Esophagus squamous epithelium (tissue), 4 donors: ENCODE measurements at regions not wholly inside any gene's neighbourhood (a gene's known extent, or its start where the extent isn't known, plus 50 kb on each side); places are given as distances from the start of the nearest gene placed in this dataset.

Experiments
- POLR2A ChIP-seq, 4 donors: fragments of 450-650 bp; IDR thresholded peaks; one replicate each; pipeline ENCODE4 v1.6.1; 2017; ENCODE audit warnings: antibody characterized with exemption in 4 of 4, mild to moderate bottlenecking in 4 of 4, moderate library complexity in 3 of 4
- TF ChIP-seq, protein P1 (sequence below), 6 experiments: fragments of 450-650 bp in 4 of 6; fragments of 200-600 bp in 2 of 6; sonication (generic) in 2 of 6; IDR thresholded peaks; one replicate each; pipeline ENCODE4 v1.5.1; 2016 to 2019; ENCODE audit warnings: antibody characterized with exemption in 6 of 6, mild to moderate bottlenecking in 4 of 6, moderate library complexity in 4 of 6

DNA sequence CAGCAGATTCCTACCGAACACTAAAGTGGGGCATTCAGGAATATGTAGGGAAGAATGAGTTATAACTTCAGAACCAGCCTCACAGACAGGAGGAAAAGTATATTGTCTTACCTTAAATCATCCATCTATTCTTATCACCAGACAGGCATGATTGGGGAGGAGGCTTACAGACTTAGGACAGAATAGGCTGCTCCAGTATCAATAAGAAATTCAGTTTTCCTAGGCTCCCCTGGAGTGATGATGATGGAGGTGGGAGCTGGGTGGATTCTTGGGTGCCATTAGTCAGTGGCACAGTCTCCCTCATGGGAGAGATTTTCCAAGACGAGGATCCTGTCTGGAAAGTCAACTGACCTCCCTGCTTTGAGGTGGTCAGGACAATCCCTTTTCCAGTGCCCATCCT, 225.0 kb downstream of the AASDHPPT start:
- TF ChIP-seq, protein P1, sequence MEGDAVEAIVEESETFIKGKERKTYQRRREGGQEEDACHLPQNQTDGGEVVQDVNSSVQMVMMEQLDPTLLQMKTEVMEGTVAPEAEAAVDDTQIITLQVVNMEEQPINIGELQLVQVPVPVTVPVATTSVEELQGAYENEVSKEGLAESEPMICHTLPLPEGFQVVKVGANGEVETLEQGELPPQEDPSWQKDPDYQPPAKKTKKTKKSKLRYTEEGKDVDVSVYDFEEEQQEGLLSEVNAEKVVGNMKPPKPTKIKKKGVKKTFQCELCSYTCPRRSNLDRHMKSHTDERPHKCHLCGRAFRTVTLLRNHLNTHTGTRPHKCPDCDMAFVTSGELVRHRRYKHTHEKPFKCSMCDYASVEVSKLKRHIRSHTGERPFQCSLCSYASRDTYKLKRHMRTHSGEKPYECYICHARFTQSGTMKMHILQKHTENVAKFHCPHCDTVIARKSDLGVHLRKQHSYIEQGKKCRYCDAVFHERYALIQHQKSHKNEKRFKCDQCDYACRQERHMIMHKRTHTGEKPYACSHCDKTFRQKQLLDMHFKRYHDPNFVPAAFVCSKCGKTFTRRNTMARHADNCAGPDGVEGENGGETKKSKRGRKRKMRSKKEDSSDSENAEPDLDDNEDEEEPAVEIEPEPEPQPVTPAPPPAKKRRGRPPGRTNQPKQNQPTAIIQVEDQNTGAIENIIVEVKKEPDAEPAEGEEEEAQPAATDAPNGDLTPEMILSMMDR (IDR thresholded peaks at IDR 0.05): no peak
- TF ChIP-seq POLR2A (IDR thresholded peaks at IDR 0.05): no peak
